ENCODE measurements at regions not wholly inside any gene's neighbourhood (a gene's known extent, or its start where the extent isn't known, plus 50 kb on each side); places are given as distances from the start of the nearest gene placed in this dataset.

DNA sequence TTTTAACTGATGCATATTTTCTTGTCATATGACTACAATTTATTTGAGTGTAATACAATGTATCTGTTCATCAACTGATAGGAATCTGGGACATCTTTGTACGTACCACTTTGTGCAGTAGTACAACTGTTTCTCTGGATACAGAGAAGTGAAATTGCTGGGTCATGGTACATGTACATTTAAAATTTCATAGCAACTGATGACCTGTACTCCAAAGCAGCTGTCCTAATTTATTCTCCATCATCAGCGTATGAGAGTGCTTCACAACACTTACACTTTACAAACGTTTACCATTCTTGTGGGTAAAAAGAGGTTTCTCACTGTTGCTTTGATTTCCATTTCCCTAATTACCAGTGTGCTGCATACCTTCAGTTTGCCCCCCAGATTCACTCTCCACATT is 552.8 kb upstream of the CADM1 start:
- TF ChIP-seq EZH2 (IDR thresholded peaks at IDR 0.05; ENCODE audit: insufficient read depth, poor library complexity, severe bottlenecking) (no peak), EZH2phosphoT487 (IDR thresholded peaks at IDR 0.05; ENCODE audit: insufficient read depth, low read depth) (no peak)

Measured in GM23248 (cell line).